ENCODE measurements at regions not wholly inside any gene's neighbourhood (a gene's known extent, or its start where the extent isn't known, plus 50 kb on each side); places are given as distances from the start of the nearest gene placed in this dataset.

GRCh38 chr2:226184940-226185615 lies 614.5 kb downstream of the IRS1 start:
- TF ChIP-seq CTCF (IDR thresholded peaks at IDR 0.05; ENCODE audit: low read depth, low read length): no peak
- no peaks in the 10 kb centered on the region for H3K27me3 ChIP-seq (ENCODE audit: insufficient read depth, low read depth, severe bottlenecking)
- no peaks in the 10 kb centered on the region for H3K9me3 ChIP-seq (ENCODE audit: severe bottlenecking)
- H3K36me3 ChIP-seq: no peaks in the 10 kb centered on the region
- no peak overlapping the region for H3K27ac ChIP-seq
- DNase-seq: peak; percentile 12
- no peak overlapping the region for H3K4me3 ChIP-seq (ENCODE audit: low read depth, low read length)

DNA sequence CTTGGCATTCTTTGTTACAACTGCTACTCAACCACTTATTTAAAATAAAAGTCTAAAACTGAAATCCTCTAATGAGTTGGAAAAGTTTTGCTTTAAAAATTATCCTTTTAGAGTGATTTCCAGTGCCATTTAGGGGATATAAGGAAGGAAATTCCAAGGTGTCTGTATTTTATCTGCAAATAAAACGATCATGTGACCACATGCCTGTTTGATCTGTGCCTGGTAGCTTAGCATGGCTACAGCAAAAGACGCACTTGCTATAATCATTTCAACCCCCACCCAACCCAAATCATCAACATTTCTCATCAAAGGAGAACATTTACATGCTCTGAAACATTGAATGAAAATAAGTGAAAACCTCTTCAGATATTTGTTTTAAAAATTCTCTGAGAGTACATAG lies 615.1 kb downstream of the IRS1 start:
- DNase-seq: no peak
- Histone ChIP-seq H3K4me3 (ENCODE audit: low read depth, low read length) (no peak overlapping the region), H3K27me3 (ENCODE audit: insufficient read depth, low read depth, severe bottlenecking) (no peaks in the 10 kb centered on the region), H3K36me3 (no peaks in the 10 kb centered on the region), H3K27ac (no peak overlapping the region), H3K9me3 (ENCODE audit: severe bottlenecking) (no peaks in the 10 kb centered on the region)
- no peak for TF ChIP-seq CTCF (IDR thresholded peaks at IDR 0.05; ENCODE audit: low read depth, low read length)

GRCh38 chr2:226183550-226183949 lies 616.1 kb downstream of the IRS1 start:
- Histone ChIP-seq H3K27ac (no peak overlapping the region), H3K36me3 (no peaks in the 10 kb centered on the region), H3K9me3 (ENCODE audit: severe bottlenecking) (no peaks in the 10 kb centered on the region), H3K4me3 (ENCODE audit: low read depth, low read length) (no peak overlapping the region), H3K27me3 (ENCODE audit: insufficient read depth, low read depth, severe bottlenecking) (no peaks in the 10 kb centered on the region)
- no peak for TF ChIP-seq CTCF (IDR thresholded peaks at IDR 0.05; ENCODE audit: low read depth, low read length)
- DNase-seq: no peak

- Histone ChIP-seq H3K27me3 (ENCODE audit: insufficient read depth, low read depth, severe bottlenecking) (no peaks in the 10 kb centered on the region), H3K36me3 (no peaks in the 10 kb centered on the region), H3K27ac (no peak overlapping the region), H3K9me3 (ENCODE audit: severe bottlenecking) (no peaks in the 10 kb centered on the region), H3K4me3 (ENCODE audit: low read depth, low read length) (no peak overlapping the region)
- DNase-seq: no peak
- no peak for TF ChIP-seq CTCF (IDR thresholded peaks at IDR 0.05; ENCODE audit: low read depth, low read length)
These were observed 616.6 kb downstream of the IRS1 start for GRCh38 chr2:226183033-226183432.

GRCh38 chr2:226181909-226182308 lies 617.7 kb downstream of the IRS1 start:
- H3K4me3 ChIP-seq (ENCODE audit: low read depth, low read length): no peak overlapping the region

More at GRCh38 chr2:226181909-226182308, 617.7 kb downstream of the IRS1 start:
- Histone ChIP-seq H3K27ac (no peak overlapping the region), H3K9me3 (ENCODE audit: severe bottlenecking) (no peaks in the 10 kb centered on the region), H3K36me3 (no peaks in the 10 kb centered on the region), H3K27me3 (ENCODE audit: insufficient read depth, low read depth, severe bottlenecking) (no peaks in the 10 kb centered on the region)
- TF ChIP-seq CTCF (IDR thresholded peaks at IDR 0.05; ENCODE audit: low read depth, low read length): no peak
- DNase-seq: no peak

Data from WERI-Rb-1 (cell line).